Activated T-helper 9 cell treated with anti-CD3 and anti-CD28 coated beads, Interleukin-2, amount 50 U/mL, for 16 hours (primary cell): ENCODE measurements at regions not wholly inside any gene's neighbourhood (a gene's known extent, or its start where the extent isn't known, plus 50 kb on each side); places are given as distances from the start of the nearest gene placed in this dataset.
"Not testable (repeated sequence)": the region's sequence is repeated elsewhere in the genome, so short reads cannot be mapped to it uniquely, and the experiment has no call there.

Source experiments
- DNase-seq: peaks from one replicate; pipeline ENCODE4 v3.0.0-alpha.2; 2020; ENCODE audit warnings: low read depth

GRCh38 chr2:134029418-134029817 lies 224.5 kb upstream of the MGAT5 start:
- DNase-seq, result no peak

DNA sequence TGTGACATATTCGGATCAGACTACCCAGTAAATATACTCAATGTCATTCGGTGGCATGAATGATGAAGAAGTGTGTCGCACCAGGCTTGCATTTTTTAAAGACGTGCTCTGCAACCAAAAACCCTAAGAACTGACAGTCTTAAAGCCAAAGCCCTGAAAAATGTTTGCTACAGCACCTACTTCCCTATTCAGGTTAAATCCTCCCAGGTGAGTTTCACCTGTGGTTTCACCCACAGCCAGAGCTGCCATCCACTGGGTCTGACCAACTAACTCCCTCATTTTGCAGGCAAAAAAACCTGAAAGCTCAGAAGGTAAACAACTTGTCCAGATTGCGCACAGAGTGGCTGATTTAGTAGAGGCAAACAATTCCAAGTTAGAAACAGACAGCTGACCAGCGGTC lies 222.3 kb upstream of the MGAT5 start:
- no peak for DNase-seq

- no peak for DNase-seq
These were observed 218.1 kb upstream of the MGAT5 start for GRCh38 chr2:134035605-134036370.

DNA sequence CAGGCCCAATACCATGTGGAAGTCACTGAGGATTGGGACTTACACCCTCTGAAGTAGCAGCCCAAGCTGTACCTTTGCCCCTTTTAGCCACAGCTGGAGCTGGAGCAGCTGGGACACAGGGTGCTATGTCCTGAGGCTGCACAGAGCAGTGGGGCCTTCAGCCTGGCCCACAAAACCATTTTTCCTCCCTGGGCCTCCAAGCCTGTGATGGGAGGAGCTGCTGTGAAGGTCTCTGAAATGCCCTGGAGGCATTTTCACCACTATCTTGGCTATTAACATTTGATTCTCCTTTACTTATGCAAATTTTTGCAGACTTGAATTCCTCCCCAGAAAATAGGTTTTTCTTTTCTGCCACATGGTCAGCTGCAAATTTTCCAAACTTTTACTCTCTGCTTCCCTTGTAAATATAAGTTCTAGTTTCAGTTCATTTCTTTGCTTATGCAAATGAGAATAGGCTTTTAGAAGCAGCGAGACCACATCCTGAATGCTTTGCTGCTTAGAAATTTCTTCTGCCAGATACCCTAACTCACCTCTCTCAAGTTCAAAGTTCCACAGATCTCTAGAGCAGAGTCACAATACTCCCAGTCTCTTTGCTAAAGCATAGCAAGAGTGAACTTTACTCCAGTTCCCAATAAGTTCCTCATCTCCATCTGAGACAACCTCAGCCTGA lies 213.8 kb upstream of the MGAT5 start:
- DNase-seq, result no peak

- not testable (repeated sequence) for DNase-seq
These were observed 213.2 kb upstream of the MGAT5 start for GRCh38 chr2:134040626-134041172.

DNA sequence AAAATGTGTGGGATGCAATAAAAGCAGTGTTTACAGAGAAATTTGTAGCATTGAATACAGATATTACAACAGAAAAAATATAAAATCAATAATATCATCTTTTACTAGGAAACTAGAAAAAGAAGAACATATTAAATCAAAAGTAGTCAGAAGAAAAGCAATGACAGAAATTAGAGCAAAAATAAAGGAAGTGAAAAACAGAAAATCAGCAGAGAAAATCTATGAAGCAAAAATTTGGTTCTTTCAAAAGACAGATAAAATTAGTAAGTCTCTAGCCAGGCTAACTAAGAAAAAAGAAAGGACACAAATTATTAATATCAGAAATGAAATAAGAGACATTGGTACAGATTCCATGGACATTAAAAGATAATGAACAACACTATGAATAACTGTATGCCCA lies 212.0 kb upstream of the MGAT5 start:
- DNase-seq, result no peak

DNA sequence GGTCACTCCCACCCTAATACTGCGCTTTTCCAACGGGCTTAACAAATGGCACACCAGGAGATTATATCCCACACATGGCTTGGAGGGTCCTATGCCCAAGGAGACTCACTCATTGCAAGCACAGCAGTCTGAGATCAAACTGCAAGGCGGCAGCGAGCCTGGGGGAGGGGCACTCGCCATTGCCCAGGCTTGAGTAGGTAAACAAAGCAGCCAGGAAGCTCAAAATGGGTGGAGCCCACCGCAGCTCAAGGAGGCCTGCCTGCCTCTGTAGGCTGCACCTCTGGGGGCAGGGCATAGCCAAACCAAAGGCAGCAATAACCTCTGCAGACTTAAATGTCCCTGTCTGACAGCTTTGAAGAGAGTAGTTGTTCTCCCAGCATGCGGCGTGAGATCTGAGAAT lies 210.8 kb upstream of the MGAT5 start:
- not testable (repeated sequence) for DNase-seq

- no peak for DNase-seq
These were observed 201.7 kb upstream of the MGAT5 start for GRCh38 chr2:134052173-134052572.

GRCh38 chr2:134056173-134056572 lies 197.7 kb upstream of the MGAT5 start:
- no peak for DNase-seq

DNA sequence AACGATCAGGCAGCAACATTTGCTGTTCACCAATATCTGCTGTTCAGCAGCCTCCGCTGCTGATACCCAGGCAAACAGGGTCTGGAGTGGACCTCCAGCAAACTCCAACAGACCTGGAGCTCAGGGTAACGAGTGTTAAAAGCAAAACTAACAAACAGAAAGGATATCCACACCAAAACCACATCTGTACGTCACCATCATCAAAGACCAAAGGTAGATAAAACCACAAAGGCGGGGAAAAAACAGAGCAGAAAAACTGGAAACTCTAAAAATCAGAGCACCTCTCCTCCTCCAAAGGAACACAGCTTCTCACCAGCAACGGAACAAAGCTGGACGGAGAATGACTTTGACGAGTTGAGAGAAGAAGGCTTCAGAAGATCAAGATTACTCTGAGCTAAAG lies 192.8 kb upstream of the MGAT5 start:
- DNase-seq, result not testable (repeated sequence)

GRCh38 chr2:134062235-134062634 lies 191.6 kb upstream of the MGAT5 start:
- DNase-seq, result not testable (repeated sequence)

- DNase-seq, result not testable (repeated sequence)
These were observed 190.0 kb upstream of the MGAT5 start for GRCh38 chr2:134063916-134064315.

DNA sequence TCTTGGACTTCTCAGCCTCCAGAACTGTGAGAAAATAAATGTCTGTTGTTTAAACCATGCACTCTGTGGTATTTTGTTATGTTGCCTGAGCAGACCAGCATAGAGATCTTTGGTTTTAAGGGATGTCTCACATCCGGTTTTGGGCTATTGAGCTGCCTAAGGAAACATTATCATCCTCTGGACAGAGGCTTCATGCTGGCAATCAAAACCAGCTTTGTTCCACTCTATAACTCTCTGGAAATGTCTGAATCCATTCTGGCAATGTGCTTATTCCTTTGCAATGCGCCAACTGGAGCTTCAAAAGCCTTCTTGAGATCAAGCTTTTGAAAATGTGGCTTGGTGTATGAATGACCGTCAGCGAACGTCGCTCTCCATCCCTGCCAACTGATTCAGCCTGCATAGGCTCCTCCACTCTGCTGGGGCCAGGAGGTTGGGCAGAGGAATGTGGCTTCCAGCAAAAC lies 183.6 kb upstream of the MGAT5 start:
- DNase-seq, result no peak

- no peak for DNase-seq
These were observed 181.5 kb upstream of the MGAT5 start for GRCh38 chr2:134072341-134072740.

DNA sequence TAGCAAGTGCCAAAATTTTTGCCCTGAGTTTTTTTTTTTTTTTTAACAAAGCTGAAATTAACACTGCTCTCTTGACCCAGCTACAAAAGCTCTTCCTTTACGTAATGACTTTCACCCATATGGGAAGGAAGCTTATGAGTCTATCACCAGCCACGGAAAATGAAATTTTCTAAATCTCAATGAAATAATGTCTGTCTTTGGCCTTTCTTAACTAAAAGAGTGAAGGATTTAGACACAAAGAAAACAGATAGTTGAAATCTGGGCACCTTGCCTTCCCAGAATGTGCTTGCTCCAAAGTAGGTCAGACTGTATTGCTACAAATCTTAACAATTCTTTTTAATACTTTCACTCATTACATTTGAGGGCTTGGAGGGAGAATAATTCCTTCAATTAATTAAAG lies 180.8 kb upstream of the MGAT5 start:
- no peak for DNase-seq

DNA sequence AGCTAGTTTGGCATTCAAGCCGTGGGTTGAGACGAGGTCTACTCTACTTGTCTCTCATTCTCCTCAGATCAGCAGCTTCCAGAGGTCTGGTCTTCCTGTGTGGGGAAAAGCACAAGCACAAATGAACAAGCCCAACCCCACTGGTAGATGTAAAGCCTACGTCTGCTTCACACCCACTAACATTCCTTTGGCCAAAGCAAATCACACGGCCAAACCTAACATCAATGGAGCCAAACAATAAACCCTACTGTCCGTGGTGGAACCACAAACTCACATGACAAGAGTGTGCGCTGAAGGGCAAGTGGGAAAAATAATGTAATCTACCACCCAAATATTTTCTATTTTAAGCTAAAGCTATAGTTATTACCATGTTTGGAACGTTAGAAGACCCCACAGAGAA lies 179.3 kb upstream of the MGAT5 start:
- no peak for DNase-seq

GRCh38 chr2:134075204-134075603 lies 178.7 kb upstream of the MGAT5 start:
- DNase-seq, result no peak

- no peak for DNase-seq
These were observed 175.5 kb upstream of the MGAT5 start for GRCh38 chr2:134078354-134078753.

DNA sequence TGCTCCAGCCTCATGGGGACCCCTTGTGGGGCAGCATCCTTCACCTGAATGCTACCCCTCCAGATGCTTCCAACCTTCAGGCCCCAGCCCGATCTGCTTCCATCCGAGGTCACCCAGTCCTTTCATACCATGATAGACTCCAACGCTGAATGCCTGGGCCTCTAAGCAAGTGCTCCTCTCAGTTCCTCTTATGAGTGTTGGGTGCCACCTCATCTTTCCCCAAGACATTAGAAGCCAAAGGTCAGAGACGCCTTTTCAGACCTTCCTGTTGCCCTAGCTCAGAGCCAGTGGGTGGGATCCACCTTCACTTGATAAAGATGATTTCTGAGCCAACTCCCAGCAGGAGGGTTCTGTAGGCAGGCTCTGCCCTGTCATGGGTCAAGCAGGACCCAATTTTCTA lies 174.5 kb upstream of the MGAT5 start:
- DNase-seq, result no peak

- DNase-seq, result no peak
These were observed 173.3 kb upstream of the MGAT5 start for GRCh38 chr2:134080386-134081089.

DNA sequence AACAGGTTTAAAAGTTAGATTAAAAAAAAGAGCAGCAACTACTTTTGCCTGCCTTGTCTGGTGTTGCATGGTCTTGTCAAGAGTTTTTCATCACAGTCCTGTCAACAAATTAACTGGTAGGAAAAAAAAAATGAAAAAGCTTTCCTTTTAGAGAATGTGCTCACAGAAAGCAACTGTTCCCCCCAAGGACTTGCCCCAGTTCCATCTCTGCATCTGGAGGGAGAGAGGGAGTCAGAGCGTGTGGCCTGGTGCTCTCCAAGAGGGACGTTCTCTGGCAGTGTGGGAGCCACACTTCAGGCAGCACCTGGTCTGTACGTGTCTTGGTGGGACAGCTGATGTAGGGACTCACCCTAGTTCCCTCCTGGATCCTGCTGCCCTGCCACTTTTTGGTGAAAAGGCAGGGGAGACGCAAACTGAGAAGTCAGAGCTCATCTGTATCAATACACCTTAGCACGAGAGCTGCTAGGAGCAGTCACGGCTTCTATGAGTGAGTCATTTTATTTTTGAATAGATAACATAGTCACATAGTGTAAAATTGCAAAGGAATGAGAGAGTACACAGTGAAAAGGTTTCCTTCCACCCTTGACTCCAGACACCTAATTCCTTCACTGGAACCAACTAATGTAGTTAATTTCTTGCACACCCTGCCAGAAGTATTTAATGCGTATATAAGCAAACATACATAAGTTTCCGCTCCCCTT lies 172.5 kb upstream of the MGAT5 start:
- DNase-seq, result no peak

DNA sequence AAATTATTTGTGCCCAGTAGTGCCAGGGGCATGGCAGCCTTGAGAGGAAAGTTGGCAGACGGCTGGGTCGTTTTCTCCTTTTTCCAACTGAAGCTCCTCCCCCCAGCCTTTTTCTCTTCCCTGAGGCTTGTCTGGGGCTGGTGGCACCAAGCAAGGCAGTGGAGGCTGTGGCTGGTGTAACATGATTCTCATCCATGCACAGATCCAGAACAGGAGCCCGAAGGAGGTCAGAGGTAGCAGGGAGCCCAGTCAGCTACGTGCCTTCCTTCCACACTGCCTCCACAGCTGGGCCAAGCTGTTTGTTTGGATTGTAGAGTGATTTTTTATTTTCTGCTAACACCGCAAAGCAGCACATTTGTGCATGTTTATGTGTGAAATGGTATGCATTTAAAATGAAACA lies 170.3 kb upstream of the MGAT5 start:
- no peak for DNase-seq
